K562 (cell line): ENCODE measurements at regions not wholly inside any gene's neighbourhood (a gene's known extent, or its start where the extent isn't known, plus 50 kb on each side); places are given as distances from the start of the nearest gene placed in this dataset.

Source experiments
- ATAC-seq: fragments of 200-7000 bp; cut with Tn5 transposase; 3 replicates; pipeline ENCODE4 v1.9.1; 2020; ENCODE audit warnings: moderate library complexity
- BruUV-seq: library from RNA; stranded (reverse); fragments of 400-500 nt; replicated peaks from 2 replicates; lab custom pipeline; 2021; lab: Mats Ljungman, UMichigan
- CTCF ChIA-PET: fragments of 300-600 bp; formaldehyde crosslinking; extraction: SDS; loops from one replicate; lab custom pipeline; 2021; ENCODE audit warnings: low intra/inter-chr PET ratio; lab: Yijun Ruan, JAX
- POLR2A ChIA-PET: fragments of 300-600, 350-650 bp; sonication (Branson Sonifier 250); formaldehyde crosslinking; extraction: SDS; loops from one replicate; lab custom pipeline; 2021; ENCODE audit warnings: antibody characterized with exemption, inconsistent platforms; lab: Yijun Ruan, JAX
- DNase-seq, 4 experiments: peaks; one replicate each; pipeline versions ENCODE4 v3.0.0 to v3.0.0-alpha.2; 2011 to 2018; ENCODE audit warnings: low spot score in 3 of 4, mixed read lengths in 3 of 4; ENCODE audit errors: extremely low read depth in 1 of 4
- FAIRE-seq: peaks from 2 replicates; lab custom pipeline; 2011; peaks lifted over from hg19 to GRCh38; lab: Jason Lieb, UNC
- H2AFZ ChIP-seq: 2 replicates; pipeline ENCODE4 v1.6.0; 2011; ENCODE audit warnings: low read depth, low read length, control low read depth, inconsistent platforms
- H3K27ac ChIP-seq: fragments of 200-600 bp; 3 replicates; pipeline ENCODE4 v1.8.0; 2011; ENCODE audit warnings: low read depth, mild to moderate bottlenecking, control low read depth, inconsistent platforms, low read length, moderate library complexity, mixed read lengths; ENCODE audit errors: extremely low read depth
- H3K27me3 ChIP-seq, 2 experiments: fragments of 300-600 bp in 1 of 2; 2 replicates in 1 of 2; 3 replicates in 1 of 2; pipeline versions ENCODE4 v1.6.0 to v1.8.0; 2011; ENCODE audit warnings: inconsistent platforms in 2 of 2, low read length in 2 of 2, mild to moderate bottlenecking in 1 of 2, mixed read lengths in 1 of 2, moderate library complexity in 1 of 2; ENCODE audit not compliant: control insufficient read depth in 2 of 2, insufficient read depth in 2 of 2
- H3K36me3 ChIP-seq: fragments of 300-600 bp; 3 replicates; pipeline ENCODE4 v1.8.0; 2011; ENCODE audit warnings: mild to moderate bottlenecking, low read length, inconsistent platforms; ENCODE audit not compliant: control insufficient read depth, insufficient read depth
- H3K4me1 ChIP-seq, 2 experiments: fragments of 200-600 bp in 1 of 2; replicated peaks in 1 of 2; 2 replicates in 1 of 2; 3 replicates in 1 of 2; pipeline versions ENCODE4 v1.5.1 to v1.8.0; 2011; ENCODE audit warnings: inconsistent platforms in 2 of 2, low read length in 2 of 2, mild to moderate bottlenecking in 1 of 2, mixed read lengths in 1 of 2, moderate library complexity in 1 of 2; ENCODE audit not compliant: control insufficient read depth in 2 of 2, insufficient read depth in 2 of 2
- H3K4me2 ChIP-seq: 2 replicates; pipeline ENCODE4 v1.6.1; 2011; ENCODE audit warnings: low read length, control low read depth, inconsistent platforms, mixed read lengths; ENCODE audit not compliant: insufficient read depth
- H3K4me3 ChIP-seq: fragments of 200-600 bp; sonication (generic), shearing (Covaris generic); 2 replicates; pipeline ENCODE4 v1.5.1; 2016; ENCODE audit warnings: control low read depth, inconsistent platforms
- H3K79me2 ChIP-seq: fragments of 200-600 bp; 3 replicates; pipeline ENCODE4 v1.8.0; 2011; ENCODE audit warnings: low read length, inconsistent platforms; ENCODE audit not compliant: control insufficient read depth, insufficient read depth
- H3K9ac ChIP-seq, 2 experiments: 2 replicates each; pipeline versions ENCODE4 v1.6.0 to v1.6.1; 2011; ENCODE audit warnings: low read depth in 2 of 2, low read length in 2 of 2, control low read depth in 1 of 2, inconsistent platforms in 1 of 2, mild to moderate bottlenecking in 1 of 2, mixed read lengths in 1 of 2; ENCODE audit not compliant: insufficient read depth in 1 of 2
- H3K9me1 ChIP-seq: one replicate; pipeline ENCODE4 v1.6.0; 2011; ENCODE audit warnings: inconsistent platforms, mild to moderate bottlenecking, low read length, moderate library complexity; ENCODE audit not compliant: control insufficient read depth, insufficient read depth
- H3K9me3 ChIP-seq: replicated peaks from 2 replicates; pipeline ENCODE4 v1.5.1; 2011; ENCODE audit warnings: low read depth, low read length, inconsistent platforms; ENCODE audit not compliant: control insufficient read depth, insufficient read depth
- H4K20me1 ChIP-seq: replicated peaks from 2 replicates; pipeline ENCODE4 v1.6.1; 2011; ENCODE audit warnings: low read length, inconsistent platforms, mixed read lengths; ENCODE audit not compliant: control insufficient read depth, insufficient read depth
- PHB2 ChIP-seq: fragments of 450-650 bp; IDR thresholded peaks from 2 replicates; pipeline ENCODE4 v1.6.1; 2017; ENCODE audit warnings: low read depth
- TEAD2 ChIP-seq: fragments of 450-650 bp; IDR thresholded peaks from 2 replicates; pipeline ENCODE4 v1.6.1; 2016; ENCODE audit warnings: missing genetic modification characterization, control low read depth, missing compliant biosample characterization
- ZFP1 ChIP-seq: fragments of 450-650 bp; formaldehyde crosslinking; IDR thresholded peaks from 2 replicates; pipeline ENCODE4 v1.4.0; 2020; ENCODE audit warnings: mild to moderate bottlenecking, mixed read lengths
- ZNF12 ChIP-seq: sonication (generic); formaldehyde crosslinking; IDR thresholded peaks from 2 replicates; pipeline ENCODE4 v1.4.0; 2020; ENCODE audit warnings: mild to moderate bottlenecking, missing genetic modification reagents
- ZNF146 ChIP-seq: IDR thresholded peaks from one replicate; pipeline ENCODE4 v1.6.1; 2018; ENCODE audit warnings: missing compliant biosample characterization; ENCODE audit not compliant: unreplicated experiment
- ZNF551 ChIP-seq: fragments of 250-450 bp; sonication (Bioruptor Pico); IDR thresholded peaks from 2 replicates; pipeline ENCODE4 v1.5.0; 2021; ENCODE audit warnings: mild to moderate bottlenecking, moderate library complexity
- WGBS: fragments of 100-300 bp; shearing (Covaris generic); methylation state at CpG from one replicate; pipeline ENCODE4 v1.1.6; 2016; ENCODE audit warnings: low coverage, mixed read lengths; ENCODE audit not compliant: insufficient coverage; ENCODE audit errors: missing lambda C conversion rate; 5-methylcytosine and 5-hydroxymethylcytosine counted together
- in situ Hi-C: fragments of 300-500 bp; cut with MboI; formaldehyde crosslinking; loops from 4 replicates; pipeline ENCODE4 v1.15.0; 2018; ENCODE audit warnings: inconsistent platforms, mixed read lengths
- intact Hi-C: fragments of 100-400 bp; cut with micrococcal nuclease; formaldehyde crosslinking; loops from 2 replicates; pipeline ENCODE4 v1.14.2; 2022
- TF ChIP-seq, protein P1 (sequence below): fragments of 250-450 bp; sonication (Bioruptor Pico); IDR thresholded peaks from 2 replicates; pipeline ENCODE4 v1.5.0; 2020; ENCODE audit warnings: mild to moderate bottlenecking
- TF ChIP-seq, protein P2 (sequence below): fragments of 250-450 bp; sonication (Bioruptor Pico); IDR thresholded peaks from 2 replicates; pipeline ENCODE4 v1.5.1; 2021; ENCODE audit warnings: mild to moderate bottlenecking

DNA sequence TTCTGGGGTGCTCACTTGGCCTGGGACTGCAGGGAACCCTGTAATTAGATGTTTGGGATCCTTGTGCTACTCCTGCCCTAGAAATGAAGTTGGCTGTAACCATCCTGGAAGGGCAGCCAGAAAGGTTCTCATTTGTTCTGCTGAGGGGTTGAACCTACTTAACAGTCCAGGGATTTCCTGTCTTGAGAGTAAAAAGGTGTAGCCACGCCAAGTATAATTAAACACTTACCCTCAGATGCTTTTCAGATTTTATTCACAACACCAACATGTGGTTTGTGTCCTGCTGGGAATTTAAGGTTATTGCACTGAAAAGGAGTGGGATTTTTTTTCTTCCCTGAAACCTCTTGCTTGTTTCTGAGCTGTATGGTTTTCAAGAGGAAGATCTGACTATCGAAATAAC, 222.4 kb upstream of the APCDD1 start (continued):
- no peak for TF ChIP-seq PHB2
- TF ChIP-seq, protein P1, sequence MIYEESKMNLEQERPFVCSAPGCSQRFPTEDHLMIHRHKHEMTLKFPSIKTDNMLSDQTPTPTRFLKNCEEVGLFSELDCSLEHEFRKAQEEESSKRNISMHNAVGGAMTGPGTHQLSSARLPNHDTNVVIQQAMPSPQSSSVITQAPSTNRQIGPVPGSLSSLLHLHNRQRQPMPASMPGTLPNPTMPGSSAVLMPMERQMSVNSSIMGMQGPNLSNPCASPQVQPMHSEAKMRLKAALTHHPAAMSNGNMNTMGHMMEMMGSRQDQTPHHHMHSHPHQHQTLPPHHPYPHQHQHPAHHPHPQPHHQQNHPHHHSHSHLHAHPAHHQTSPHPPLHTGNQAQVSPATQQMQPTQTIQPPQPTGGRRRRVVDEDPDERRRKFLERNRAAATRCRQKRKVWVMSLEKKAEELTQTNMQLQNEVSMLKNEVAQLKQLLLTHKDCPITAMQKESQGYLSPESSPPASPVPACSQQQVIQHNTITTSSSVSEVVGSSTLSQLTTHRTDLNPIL (CRISPR knock-in tag) = no peak
- TF ChIP-seq, protein P2, sequence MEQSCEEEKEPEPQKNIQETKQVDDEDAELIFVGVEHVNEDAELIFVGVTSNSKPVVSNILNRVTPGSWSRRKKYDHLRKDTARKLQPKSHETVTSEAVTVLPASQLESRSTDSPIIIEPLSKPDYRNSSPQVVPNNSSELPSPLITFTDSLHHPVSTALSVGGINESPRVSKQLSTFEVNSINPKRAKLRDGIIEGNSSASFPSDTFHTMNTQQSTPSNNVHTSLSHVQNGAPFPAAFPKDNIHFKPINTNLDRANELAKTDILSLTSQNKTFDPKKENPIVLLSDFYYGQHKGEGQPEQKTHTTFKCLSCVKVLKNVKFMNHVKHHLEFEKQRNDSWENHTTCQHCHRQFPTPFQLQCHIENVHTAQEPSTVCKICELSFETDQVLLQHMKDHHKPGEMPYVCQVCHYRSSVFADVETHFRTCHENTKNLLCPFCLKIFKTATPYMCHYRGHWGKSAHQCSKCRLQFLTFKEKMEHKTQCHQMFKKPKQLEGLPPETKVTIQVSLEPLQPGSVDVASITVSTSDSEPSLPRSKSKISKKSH (CRISPR knock-in tag) = no peak
- TF ChIP-seq, all 486 proteins: peak for 0

DNA sequence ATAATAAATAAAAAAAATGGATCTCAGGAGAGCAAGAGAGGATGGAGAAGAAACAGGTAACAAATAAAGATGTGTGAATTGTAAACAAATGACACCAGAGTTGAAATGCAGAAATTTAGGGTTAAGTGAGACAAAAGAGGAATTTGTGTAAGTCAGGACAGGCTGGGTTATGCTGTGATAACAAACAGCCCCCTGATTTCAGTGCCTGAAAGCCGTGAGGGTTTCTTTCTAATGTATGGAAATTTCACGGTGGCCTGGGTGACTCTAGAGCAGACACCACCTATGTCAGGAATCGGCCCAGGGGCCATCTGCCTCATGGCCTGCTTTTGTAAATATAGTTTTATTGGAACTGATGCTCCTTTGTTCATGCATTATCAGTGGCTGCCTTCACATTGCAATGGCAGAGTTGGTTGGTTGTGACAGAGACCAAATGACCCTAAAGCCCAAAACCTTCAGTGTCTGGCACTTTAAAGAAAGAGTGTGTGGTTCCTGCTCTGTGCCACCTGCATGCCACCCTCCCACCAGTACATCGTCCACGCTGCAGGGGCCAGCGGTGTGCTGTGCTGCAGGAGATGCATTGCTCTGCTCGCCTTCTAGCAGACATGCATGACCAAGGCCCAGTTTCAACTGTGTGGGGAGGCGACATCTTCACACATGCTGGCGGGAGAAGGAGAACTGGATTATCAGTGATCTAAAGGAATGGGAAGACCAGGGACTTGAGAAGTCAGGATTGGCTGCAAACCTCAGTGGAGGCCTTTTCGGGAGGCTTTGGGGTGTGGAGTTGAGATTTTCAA, 221.2 kb upstream of the APCDD1 start:
- under 1% methylated on average over 10 of the region's 10 CpGs for WGBS

More for the DNA sequence above, 221.2 kb upstream of the APCDD1 start:
- intact Hi-C loops = no loop called here
- in situ Hi-C loops = no loop called here
- TF ChIP-seq ZNF12 (CRISPR knock-in tag) (peak; percentile 90), ZNF146 (no peak), TEAD2 (tag) (no peak), ZNF551 (CRISPR knock-in tag) (no peak), ZFP1 (CRISPR knock-in tag) (no peak)
- POLR2A ChIA-PET = no interaction called here
- no peaks in the 10 kb centered on the region for H3K4me1 ChIP-seq
- H2AFZ ChIP-seq = no peak overlapping the region
- DNase-seq (no peak), ATAC-seq (no peak), FAIRE-seq (no peak)
- no peaks in the 10 kb centered on the region for H4K20me1 ChIP-seq
- H3K4me2 ChIP-seq = no peak overlapping the region
- H3K9ac ChIP-seq = no peak overlapping the region
- H3K27me3 ChIP-seq = peaks cover 0 to 7% of the 10 kb centered on the region in 2 experiments; a peak in 2 of 5 replicates
- no peak overlapping the region for H3K27ac ChIP-seq
- no peaks in the 10 kb centered on the region for H3K79me2 ChIP-seq
- H3K9me3 ChIP-seq = no peaks in the 10 kb centered on the region
- no peaks in the 10 kb centered on the region for H3K36me3 ChIP-seq
- no TSS peak for BruUV-seq
- H3K9me1 ChIP-seq = no peaks in the 10 kb centered on the region
- H3K4me3 ChIP-seq = no peak overlapping the region
- CTCF ChIA-PET = no interaction called here
